Retina (tissue), 1 donor: ENCODE measurements at regions not wholly inside any gene's neighbourhood (a gene's known extent, or its start where the extent isn't known, plus 50 kb on each side); places are given as distances from the start of the nearest gene placed in this dataset.
A peak's percentile ranks its signal among the peaks of the same experiment; 100 is the strongest.
"Not testable (repeated sequence)": the region's sequence is repeated elsewhere in the genome, so short reads cannot be mapped to it uniquely, and the experiment has no call there.

Source experiments
- DNase-seq: peaks from one replicate; pipeline ENCODE4 v3.0.0-alpha.2; 2016

- DNase-seq = no peak
Observed at GRCh38 chr4:138344851-138345250, 102.7 kb upstream of the SLC7A11 start.

GRCh38 chr4:138344054-138344453 is 101.9 kb upstream of the SLC7A11 start:
- no peak for DNase-seq

- no peak for DNase-seq
Observed at GRCh38 chr4:138341739-138342415, 99.7 kb upstream of the SLC7A11 start.

- DNase-seq = no peak
Observed at GRCh38 chr4:138338840-138339239, 96.7 kb upstream of the SLC7A11 start.

GRCh38 chr4:138338222-138338621 is 96.1 kb upstream of the SLC7A11 start:
- not testable (repeated sequence) for DNase-seq

GRCh38 chr4:138334346-138335016 is 92.3 kb upstream of the SLC7A11 start:
- no peak for DNase-seq

- not testable (repeated sequence) for DNase-seq
Observed at GRCh38 chr4:138332415-138332814, 90.3 kb upstream of the SLC7A11 start.

- no peak for DNase-seq
Observed at GRCh38 chr4:138330531-138330930, 88.4 kb upstream of the SLC7A11 start.

- no peak for DNase-seq
Observed at GRCh38 chr4:138329506-138330070, 87.4 kb upstream of the SLC7A11 start.

- no peak for DNase-seq
Observed at GRCh38 chr4:138327338-138327737, 85.2 kb upstream of the SLC7A11 start.

GRCh38 chr4:138320831-138321230 is 78.7 kb upstream of the SLC7A11 start:
- no peak for DNase-seq

- DNase-seq = no peak
Observed at GRCh38 chr4:138320030-138320429, 77.9 kb upstream of the SLC7A11 start.

- no peak for DNase-seq
Observed at GRCh38 chr4:138317175-138317748, 75.1 kb upstream of the SLC7A11 start.

GRCh38 chr4:138312536-138312911 is 70.4 kb upstream of the SLC7A11 start:
- no peak for DNase-seq

- no peak for DNase-seq
Observed at GRCh38 chr4:138311771-138312535, 69.8 kb upstream of the SLC7A11 start.

GRCh38 chr4:138310991-138311390 is 68.8 kb upstream of the SLC7A11 start:
- no peak for DNase-seq

- no peak for DNase-seq
Observed at GRCh38 chr4:138310498-138310897, 68.3 kb upstream of the SLC7A11 start.

- DNase-seq = no peak
Observed at GRCh38 chr4:138308356-138308755, 66.2 kb upstream of the SLC7A11 start.

- DNase-seq = no peak
Observed at GRCh38 chr4:138307319-138307718, 65.2 kb upstream of the SLC7A11 start.

GRCh38 chr4:138305050-138305449 is 62.9 kb upstream of the SLC7A11 start:
- no peak for DNase-seq

GRCh38 chr4:138301536-138301935 is 59.4 kb upstream of the SLC7A11 start:
- DNase-seq = peak; percentile 3

GRCh38 chr4:138300616-138301015 is 58.5 kb upstream of the SLC7A11 start:
- no peak for DNase-seq

GRCh38 chr4:138299881-138300280 is 57.7 kb upstream of the SLC7A11 start:
- DNase-seq = peak; percentile 35
